HG03439 (cell line): ENCODE measurements at regions not wholly inside any gene's neighbourhood (a gene's known extent, or its start where the extent isn't known, plus 50 kb on each side); places are given as distances from the start of the nearest gene placed in this dataset.
"Not testable (repeated sequence)": the region's sequence is repeated elsewhere in the genome, so short reads cannot be mapped to it uniquely, and the experiment has no call there.

ENCODE experiments used
- ATAC-seq: cut with Tn5 transposase; IDR thresholded peaks from one replicate; pipeline ENCODE4 v1.9.1; 2021; ENCODE audit warnings: mild to moderate bottlenecking, moderate library complexity; ENCODE audit not compliant: unreplicated experiment

DNA sequence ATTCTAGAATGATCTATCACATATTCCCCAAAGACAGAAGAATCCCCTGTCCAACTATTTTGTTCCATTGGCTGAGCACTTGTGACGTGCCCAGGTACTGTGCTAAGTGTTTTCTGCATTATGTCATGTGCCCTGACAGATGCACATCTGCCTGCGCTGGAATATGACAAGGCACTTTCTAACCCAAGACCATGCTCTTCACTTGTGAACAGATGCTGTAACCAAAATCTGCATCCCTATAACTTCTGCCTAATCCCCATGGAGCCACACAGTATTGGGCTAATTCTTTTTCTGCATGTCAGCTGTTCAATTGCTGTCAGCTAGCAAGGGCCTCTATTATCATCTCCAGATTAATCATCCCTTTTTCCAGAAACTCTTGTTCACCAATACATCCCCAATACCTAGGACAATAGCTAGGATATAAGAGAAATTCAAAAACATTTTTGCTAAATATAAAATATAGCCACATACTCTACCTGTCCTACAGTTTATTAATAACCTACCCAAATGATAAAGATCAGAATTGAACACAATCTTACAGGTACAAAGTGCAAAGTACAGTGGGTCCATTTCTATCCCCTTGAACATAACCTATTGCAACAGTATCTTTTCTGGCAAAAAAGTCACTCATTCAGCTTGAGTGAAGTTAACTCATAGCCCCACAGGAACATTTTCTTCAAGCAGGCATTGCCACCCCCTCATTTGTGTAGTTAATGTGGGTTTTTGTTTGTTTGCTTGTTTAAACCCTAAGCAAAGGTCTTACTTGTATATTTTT is 109.4 kb upstream of the LRRN1 start:
- no peak for ATAC-seq

DNA sequence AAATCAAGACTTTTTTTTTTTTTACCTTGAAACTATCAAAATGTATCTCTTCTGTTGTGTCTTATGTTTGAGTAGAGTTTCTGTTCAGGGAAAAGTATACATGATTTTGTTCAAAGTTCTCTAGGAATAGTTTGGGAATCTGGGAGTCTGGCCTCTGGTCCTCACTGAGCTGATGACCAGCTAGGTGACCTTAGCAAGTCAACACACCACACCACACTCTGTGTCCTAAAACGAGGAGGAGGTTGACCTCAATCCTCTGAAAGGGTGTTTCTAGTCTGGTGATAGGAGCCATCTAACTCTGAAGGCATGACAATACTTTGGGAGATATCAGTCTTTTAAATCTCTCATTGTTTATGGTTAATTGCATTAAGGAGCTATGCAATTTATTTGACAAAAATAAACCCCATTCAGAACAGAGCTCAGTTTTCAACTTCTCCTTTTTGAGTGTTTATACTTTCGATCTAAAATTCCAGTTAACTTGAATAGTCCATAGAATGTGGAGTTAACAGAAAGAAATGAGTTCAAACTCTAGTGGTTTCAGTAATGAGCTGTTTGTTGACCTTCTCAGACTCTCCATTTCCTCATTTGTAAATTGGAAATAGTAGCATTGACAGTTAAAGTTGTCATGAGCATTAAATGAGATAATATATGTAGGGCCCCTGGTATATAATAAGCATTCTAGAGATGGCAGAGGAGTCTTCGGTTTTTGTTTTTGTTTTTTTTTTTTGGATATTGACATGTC is 112.2 kb upstream of the LRRN1 start:
- ATAC-seq, result no peak

DNA sequence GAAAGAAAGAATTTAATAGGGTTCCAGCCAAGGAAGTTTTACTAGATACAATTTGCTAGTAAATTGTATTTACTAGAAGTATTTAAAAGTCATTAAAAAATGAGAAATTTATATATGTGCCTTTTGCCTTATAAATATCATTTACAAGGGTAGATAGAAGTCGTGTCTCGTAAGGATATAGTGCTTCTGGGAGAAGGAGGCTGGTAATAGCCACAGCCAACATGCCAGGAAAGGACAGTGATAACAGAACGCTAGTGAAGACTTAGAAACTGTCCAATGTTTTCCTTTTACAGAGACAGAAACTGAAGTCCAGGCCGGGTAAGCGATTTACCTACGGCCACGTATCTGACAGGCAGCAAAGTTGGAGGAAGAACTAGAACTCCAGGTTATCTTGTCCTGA is 113.5 kb upstream of the LRRN1 start:
- no peak for ATAC-seq

DNA sequence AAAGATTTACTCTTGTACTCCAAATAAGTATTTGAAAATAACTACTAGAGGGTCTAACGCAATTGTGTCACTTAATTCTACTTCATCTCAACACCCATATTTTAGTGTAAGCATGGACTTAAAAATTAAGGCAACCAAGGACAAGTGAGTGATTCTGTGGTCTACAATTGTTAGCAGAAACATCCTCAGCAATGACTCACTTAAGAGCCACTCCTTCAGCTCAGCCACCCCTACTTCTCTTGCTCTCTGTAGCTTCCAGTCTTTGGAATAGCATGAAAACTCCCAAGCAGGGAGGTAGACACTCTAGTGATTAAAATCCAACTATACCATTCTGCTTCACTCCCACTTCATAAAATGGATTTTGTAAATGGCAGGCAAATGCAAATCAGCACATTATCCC is 116.0 kb upstream of the LRRN1 start:
- ATAC-seq, result no peak

DNA sequence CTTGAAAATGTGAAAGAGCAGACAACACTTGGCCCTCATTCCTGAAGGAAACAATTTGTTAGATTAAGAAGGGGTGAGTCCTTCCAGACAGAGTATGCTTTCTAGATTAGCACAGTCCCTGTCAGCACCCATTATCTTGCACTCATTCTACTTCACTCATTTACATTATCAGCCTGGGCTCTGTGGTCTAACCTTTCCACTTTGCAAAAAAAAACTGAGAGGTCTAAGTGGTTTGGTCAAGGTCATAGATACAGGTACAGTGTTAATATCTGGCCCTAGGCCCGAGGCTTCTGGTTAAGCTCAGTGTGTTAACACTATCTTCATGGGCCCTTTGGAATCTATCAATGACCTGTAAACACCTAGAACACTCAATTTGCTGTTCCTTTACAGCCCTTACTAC is 123.4 kb upstream of the LRRN1 start:
- no peak for ATAC-seq

DNA sequence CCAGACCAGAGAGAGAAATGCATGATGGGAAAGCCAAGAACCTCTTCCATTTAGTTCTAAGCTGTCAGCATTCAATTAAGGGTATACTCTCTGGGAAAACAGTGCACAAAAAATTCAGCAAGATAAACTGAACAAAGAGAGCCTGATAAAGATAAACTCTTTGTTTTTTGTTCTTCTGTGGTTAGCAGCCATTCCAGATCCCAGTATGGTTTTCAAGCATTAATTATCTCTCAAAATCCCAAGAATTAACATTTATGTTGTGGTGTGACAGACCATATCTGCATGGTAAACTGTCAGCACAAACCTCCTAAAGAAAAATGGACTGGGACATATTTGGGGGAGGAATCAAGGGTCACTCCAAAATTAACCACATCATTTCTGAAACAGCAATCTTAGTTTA is 124.0 kb upstream of the LRRN1 start:
- ATAC-seq, result no peak

DNA sequence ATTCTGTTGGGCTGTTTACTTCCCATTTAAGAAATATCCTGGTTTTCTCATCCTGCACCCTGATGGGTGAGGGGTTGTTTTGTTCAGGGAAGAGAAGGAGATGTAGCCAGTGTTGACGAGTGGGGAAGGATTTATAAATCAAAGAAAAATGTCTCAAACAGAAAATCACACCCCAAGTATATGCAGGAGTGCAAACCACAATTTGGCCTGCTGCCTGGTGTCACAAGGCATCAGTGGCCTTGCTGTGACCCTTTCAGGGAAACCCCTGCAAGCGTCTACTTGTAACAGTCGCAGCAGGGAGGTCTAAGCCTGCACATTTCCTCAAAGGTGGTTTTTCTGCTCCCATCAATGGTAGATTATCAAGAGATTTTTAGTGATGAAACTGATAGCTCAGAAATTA is 132.6 kb upstream of the LRRN1 start:
- peak; percentile 97 for ATAC-seq

DNA sequence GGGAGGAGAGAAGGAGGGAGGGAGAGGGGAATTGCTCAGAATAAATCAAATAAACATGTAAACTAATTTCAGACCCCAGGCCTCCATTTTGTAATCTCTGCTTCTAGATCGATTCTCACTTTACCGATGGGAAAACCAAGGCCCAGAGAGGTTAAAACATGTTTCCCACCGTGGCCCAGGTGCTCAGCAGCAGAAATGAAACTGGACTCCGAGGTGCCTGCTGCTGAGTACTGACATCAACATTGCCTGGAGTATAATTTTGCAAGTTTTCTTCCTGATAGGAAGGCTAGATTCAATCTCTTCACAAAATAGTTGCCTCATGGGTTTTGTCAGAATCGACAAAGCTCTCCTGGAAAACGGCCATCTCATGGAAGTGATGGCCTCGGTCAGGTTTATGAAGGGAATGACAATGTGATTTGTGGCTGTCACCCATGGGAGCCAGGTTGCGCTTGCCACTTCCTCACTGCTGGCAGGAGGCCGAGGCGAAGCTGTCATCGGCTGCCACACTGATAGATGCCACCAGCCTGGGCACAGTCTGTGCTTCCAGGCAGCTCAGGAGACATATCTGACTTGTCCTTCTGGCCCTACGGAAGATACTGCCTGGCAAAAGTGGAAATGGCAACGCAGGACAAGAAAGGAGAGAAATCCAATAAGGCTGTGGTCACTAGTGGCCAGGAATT is 133.1 kb upstream of the LRRN1 start:
- ATAC-seq, result peak; percentile 56

DNA sequence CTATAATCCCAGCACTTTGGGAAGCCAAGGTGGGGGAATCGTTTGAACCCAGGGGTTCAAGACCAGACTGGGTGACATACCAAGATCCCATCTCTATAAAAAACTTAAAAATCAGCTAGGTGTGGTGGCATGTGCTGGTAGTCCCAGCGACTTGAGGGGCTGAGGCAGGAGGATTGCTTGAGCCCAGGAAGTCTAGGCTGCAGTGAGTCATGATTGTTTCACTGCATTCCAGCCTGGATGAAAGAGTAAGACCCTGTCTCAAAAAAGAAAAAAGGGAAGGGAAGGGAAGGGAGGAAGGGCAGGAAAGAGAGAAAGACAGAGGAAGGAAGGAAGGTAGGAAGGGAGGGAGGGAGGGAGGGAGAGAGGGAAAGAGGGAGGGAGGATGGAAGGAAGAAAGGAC is 133.7 kb upstream of the LRRN1 start:
- no peak for ATAC-seq

DNA sequence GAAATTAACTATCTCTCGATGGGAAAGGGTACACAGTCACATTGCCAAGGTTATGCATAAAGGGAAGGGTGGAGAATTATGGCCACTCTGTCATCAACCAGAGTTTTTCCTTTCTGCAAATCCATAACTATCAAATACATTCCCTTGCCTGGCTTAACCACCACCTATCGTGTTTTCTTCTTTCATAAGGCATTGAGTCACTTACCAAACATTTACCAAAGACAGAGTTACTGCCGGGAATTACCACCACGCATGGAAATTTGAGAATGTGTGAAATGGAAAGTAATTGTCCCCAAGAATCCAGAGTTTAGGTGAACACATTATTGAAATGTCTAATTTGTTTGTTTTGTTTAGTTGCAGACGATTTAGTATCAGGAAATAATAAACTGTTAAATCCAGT is 134.3 kb upstream of the LRRN1 start:
- no peak for ATAC-seq

DNA sequence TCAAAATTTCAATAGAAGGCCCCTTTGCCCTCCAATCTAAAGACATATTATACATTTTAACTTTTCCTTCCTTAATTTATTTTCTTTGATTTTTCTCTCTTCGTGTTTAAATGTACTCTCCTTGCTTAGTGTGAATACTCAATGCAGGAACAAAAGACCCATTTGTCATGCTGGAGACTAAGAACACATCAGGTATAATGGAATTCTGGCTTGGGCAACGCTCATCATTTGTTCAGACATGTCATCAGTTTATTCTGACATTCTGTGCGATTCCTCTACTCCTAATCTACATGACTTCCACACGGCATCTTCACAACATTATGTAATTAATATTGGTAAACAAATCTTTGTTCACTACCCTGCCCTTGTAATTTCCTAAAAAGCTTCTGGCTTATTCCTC is 136.6 kb upstream of the LRRN1 start:
- no peak for ATAC-seq

DNA sequence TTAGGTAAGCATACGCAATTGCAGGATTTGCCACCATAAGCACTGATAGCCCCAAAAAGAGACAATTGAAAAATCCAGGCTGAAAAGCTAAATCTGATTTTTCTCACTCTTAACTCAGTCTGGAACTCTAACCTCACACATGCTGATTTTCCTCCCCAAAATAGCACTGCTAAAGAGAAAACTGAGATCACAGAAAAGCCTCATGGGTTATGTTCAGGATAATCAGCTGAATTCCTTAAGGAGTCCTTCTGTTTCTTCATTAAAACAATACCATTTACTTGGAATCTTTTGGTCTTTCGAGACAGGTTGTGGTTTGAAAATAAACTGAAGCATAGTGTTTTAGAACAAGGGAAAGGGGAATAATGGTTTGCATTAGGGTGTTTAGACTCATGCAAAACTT is 144.3 kb upstream of the LRRN1 start:
- ATAC-seq, result no peak

DNA sequence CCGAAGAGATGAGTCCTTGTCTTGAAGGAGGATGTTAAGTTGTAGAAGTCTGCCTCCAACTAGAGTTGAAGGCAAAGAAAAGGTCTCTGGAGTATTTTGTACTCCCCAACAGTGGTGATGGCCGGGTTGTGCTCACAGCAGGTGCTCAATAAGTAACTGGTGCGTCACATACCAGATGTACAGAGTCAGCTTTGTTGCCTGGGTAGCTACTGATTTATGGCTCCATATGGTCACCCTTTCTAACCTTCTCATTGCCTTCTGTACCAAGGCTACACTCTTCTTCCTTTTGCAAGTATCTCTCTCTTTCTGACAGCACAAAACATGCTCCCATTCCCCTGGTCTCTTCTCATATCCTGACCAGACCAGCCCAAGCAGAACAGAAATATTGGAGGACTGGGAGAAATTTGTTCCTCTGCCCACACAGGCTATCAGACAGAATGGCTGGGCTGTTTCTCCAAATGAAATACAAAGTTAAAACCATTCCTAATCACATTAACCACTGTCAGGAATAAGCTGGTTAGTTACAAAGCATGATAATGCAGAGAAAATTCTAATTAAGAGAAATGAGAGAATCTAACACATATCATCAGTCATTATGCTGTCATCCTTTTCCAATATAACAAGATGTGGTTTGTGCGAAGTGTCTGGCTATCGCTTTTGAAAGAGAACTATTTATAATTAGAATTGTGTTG is 150.1 kb upstream of the LRRN1 start:
- no peak for ATAC-seq

DNA sequence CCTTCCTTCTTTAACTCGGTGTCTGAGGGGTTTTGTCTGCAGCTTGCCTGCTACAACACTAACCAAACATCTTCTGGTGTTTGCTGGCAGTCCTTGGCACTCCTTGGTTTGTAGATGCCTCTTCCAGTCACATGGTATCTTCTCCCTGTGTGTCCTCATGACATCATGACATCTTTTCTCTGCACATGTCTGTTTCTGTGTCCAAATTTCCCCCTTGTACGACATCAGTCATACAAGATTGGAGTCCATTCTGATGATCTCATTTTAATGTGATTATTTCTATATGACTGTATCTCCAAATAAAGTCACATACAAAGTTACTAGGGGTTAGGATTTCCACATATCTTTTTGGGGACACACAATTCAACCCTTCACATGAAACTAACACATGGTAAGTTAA is 152.3 kb upstream of the LRRN1 start:
- no peak for ATAC-seq

DNA sequence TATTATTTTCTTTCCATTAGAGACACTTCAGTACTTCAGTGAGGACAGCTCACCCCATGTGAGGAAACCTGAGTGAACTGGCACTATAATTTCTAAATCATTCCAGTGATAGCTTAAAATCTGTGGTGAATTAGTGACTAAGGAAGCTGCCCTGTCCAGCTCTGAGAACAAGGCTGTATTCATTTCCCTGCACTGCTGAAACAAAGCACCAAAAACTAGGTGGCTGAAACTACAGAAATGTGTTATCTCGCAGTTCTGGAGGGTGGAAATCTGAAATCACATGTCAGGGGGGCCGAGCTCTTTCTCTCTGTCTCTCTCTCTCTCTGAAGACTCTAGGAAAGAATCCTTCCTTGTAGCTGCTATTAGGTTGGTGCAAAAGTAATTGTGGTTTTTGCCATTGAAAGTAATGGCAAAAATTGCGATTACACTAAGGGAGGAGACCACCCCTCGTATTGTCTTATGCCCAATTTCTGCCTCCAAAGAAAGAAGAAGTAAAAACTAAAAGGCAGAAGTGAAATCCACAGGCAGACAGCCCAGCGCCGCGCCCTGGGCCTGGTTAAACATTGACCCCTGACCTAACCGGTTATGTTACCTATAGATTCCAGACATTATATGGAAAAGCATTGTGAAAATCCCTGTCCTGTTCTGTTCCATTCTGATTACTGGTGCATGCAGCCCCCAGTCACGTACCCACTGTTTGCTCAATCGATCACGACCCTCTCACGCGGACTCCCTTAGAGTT is 153.0 kb upstream of the LRRN1 start:
- not testable (repeated sequence) for ATAC-seq

DNA sequence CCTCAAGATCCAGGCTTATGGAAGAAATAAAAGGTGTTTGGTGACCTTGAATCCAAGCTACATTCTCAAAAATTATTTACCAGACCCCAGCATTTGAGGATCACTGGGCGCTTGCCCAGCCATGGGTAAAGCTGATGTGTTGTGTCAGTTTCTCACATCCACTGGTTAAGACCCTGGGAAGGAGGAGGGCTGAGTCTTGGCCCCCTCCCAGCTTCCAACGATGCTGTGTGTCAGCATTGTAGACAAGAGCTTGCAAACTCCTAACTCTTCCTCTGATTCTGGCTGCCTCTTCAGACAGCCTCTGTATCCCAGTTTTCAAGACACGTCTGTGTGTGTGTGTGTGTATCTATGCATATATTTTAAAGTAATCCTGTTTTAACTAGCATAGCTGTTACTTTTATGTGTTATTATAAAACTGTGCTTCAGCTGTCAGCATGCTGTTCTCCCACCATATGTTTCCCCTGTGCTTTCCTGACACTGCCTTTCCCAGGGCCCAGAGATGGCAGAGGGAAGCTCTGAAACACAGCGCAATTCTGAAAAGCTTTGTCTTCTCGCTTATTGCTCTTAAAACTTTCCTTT is 157.3 kb upstream of the LRRN1 start:
- ATAC-seq, result no peak

DNA sequence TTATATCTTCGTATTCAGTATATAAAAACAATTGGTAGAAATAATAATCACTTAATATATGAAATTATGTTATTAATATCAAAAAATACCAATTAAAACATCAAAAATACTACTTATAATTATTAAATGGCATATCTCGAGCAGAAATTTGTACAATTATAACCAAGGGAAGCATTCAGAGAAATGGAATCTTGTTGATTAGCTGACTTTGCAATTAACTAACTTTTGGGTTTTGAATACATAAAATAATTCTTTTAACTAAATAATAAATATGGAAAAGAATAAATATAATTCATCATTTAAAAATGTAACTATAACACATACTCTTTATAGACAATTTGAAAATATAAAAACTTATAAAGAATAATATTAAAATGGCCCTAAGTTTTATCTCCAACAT is 160.2 kb upstream of the LRRN1 start:
- ATAC-seq, result no peak

DNA sequence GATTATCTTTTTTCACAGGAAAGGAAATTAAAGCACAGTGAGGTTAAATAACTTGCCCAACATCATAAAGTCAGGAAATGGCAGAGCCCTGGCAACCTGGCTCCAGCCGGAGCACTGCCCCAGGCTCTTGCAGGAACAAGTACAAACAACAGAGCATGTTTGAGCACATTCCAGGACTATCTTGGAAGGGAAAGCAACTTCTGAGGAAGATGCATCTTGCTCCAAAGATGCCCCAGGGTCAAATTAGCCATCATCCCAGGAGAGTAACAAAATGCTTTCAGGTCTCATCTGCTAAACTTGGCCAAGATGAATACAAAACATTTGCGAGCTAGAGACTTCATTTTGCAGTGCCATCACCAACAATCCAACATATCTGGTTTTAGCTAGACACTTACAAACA is 162.4 kb upstream of the LRRN1 start:
- ATAC-seq, result no peak

DNA sequence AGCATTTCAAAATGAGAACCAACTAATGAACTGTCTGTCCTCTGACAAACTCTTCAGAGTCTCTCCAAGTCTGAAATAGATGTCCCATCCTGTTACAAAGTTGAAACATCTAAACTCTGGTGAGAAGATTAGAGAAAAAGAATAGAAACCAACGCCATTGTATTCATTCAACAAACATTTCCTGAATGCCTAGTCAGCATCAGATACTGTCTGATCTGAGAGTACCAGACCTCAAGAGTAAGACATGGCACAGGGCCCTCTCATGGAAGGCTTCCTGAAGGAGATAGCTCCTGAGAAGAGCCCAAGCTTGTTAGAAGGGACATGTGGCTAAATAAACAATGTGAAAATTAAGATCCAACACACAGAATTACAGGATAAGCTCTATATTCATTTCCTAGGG is 164.1 kb upstream of the LRRN1 start:
- no peak for ATAC-seq

DNA sequence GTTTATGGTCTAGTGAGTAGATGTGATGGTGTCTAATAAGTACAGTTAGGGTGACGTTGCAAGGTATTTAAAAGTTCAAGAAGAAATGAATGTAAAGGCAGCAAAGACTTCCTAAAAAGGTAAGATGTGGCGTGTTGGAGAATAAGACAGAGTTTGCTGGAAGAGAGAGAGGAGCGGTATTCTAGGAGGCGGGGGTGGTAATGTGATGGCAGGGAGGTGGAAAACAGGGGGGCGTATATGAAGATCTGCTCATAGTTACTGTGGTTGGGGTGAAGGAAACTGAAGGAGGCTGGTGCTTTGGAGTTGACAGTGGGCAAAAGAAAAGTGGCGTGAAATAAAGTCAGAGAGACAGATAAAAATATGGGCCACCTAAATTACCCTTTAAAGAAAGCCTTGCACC is 164.9 kb upstream of the LRRN1 start:
- ATAC-seq, result no peak
